Gastroesophageal sphincter (tissue), 4 donors: ENCODE measurements at regions not wholly inside any gene's neighbourhood (a gene's known extent, or its start where the extent isn't known, plus 50 kb on each side); places are given as distances from the start of the nearest gene placed in this dataset.

Experiments
- ATAC-seq: fragments of 150-250 bp; one replicate; pipeline ENCODE4 v1.9.1; 2016; ENCODE audit warnings: mild to moderate bottlenecking, moderate library complexity
- H3K27ac ChIP-seq, 4 donors: fragments of 200-600 bp; sonication (generic) in 3 of 4; 1 replicate in 3 of 4; 2 replicates in 1 of 4; pipeline ENCODE4 v1.5.1; 2016 to 2019
- H3K27me3 ChIP-seq: fragments of 200-600 bp; sonication (generic); one replicate; pipeline ENCODE4 v1.5.1; 2019
- H3K36me3 ChIP-seq, 2 donors: fragments of 200-600 bp; sonication (generic); one replicate each; pipeline ENCODE4 v1.5.1; 2019; ENCODE audit warnings: control low read depth in 1 of 2
- H3K4me1 ChIP-seq, 3 donors: fragments of 200-600 bp; sonication (generic); 1 replicate in 2 of 3; 2 replicates in 1 of 3; pipeline ENCODE4 v1.5.1; 2016 to 2019; ENCODE audit warnings: control low read depth in 2 of 3
- H3K4me3 ChIP-seq, 2 donors: fragments of 200-600 bp; sonication (generic); one replicate each; pipeline ENCODE4 v1.5.1; 2019; ENCODE audit warnings: mild to moderate bottlenecking in 1 of 2, moderate library complexity in 1 of 2
- H3K9me3 ChIP-seq, 3 donors: fragments of 200-600 bp; sonication (generic); one replicate each; pipeline ENCODE4 v1.5.1; 2017 to 2019; ENCODE audit warnings: control low read depth in 2 of 3
- EP300 ChIP-seq: sonication (generic); formaldehyde crosslinking; IDR thresholded peaks from one replicate; pipeline ENCODE4 v1.6.1; 2017; ENCODE audit warnings: antibody characterized with exemption, mild to moderate bottlenecking
- POLR2A ChIP-seq, 2 donors: fragments of 450-650 bp; IDR thresholded peaks; one replicate each; pipeline ENCODE4 v1.6.1; 2017; ENCODE audit warnings: antibody characterized with exemption in 2 of 2, mild to moderate bottlenecking in 2 of 2, moderate library complexity in 1 of 2
- POLR2AphosphoS5 ChIP-seq: sonication (generic); formaldehyde crosslinking; IDR thresholded peaks from one replicate; pipeline ENCODE4 v1.6.1; 2017; ENCODE audit warnings: antibody characterized with exemption
- WGBS, 2 donors: methylation state at CpG; one replicate each; pipeline ENCODE4 v1.1.5; 2018; ENCODE audit warnings: low coverage in 1 of 2; 5-methylcytosine and 5-hydroxymethylcytosine counted together
- TF ChIP-seq, protein P1 (sequence below), 4 experiments: fragments of 200-600 bp in 2 of 4; fragments of 450-650 bp in 2 of 4; sonication (generic) in 1 of 4; IDR thresholded peaks; one replicate each; pipeline ENCODE4 v1.5.1; 2017 to 2019; ENCODE audit warnings: antibody characterized with exemption in 4 of 4, mild to moderate bottlenecking in 2 of 4, moderate library complexity in 2 of 4

GRCh38 chr2:81645745-81646301, 1341.3 kb upstream of the LRRTM1 start:
- ATAC-seq: no peak
- Histone ChIP-seq H3K9me3 (no peaks in the 10 kb centered on the region), H3K4me1 (no peaks in the 10 kb centered on the region), H3K27ac (no peak overlapping the region), H3K27me3 (no peaks in the 10 kb centered on the region), H3K36me3 (no peaks in the 10 kb centered on the region), H3K4me3 (no peak overlapping the region)
- TF ChIP-seq, protein P1, sequence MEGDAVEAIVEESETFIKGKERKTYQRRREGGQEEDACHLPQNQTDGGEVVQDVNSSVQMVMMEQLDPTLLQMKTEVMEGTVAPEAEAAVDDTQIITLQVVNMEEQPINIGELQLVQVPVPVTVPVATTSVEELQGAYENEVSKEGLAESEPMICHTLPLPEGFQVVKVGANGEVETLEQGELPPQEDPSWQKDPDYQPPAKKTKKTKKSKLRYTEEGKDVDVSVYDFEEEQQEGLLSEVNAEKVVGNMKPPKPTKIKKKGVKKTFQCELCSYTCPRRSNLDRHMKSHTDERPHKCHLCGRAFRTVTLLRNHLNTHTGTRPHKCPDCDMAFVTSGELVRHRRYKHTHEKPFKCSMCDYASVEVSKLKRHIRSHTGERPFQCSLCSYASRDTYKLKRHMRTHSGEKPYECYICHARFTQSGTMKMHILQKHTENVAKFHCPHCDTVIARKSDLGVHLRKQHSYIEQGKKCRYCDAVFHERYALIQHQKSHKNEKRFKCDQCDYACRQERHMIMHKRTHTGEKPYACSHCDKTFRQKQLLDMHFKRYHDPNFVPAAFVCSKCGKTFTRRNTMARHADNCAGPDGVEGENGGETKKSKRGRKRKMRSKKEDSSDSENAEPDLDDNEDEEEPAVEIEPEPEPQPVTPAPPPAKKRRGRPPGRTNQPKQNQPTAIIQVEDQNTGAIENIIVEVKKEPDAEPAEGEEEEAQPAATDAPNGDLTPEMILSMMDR (IDR thresholded peaks at IDR 0.05): no peak
- TF ChIP-seq POLR2AphosphoS5 (no peak), POLR2A (IDR thresholded peaks at IDR 0.05) (no peak), EP300 (no peak)
- 43 to 81% methylated on average over 1 to 2 of the region's 2 CpGs for WGBS, 2 donors

- no peaks in the 10 kb centered on the region for H3K9me3 ChIP-seq
- TF ChIP-seq, protein P1 (IDR thresholded peaks at IDR 0.05): no peak
- TF ChIP-seq POLR2AphosphoS5: no peak
- TF ChIP-seq POLR2A (IDR thresholded peaks at IDR 0.05): no peak
- TF ChIP-seq EP300: no peak
- no peak overlapping the region for H3K4me3 ChIP-seq
- no peak overlapping the region for H3K27ac ChIP-seq
- H3K27me3 ChIP-seq: no peaks in the 10 kb centered on the region
- no peak for ATAC-seq
- no peaks in the 10 kb centered on the region for H3K4me1 ChIP-seq
- WGBS, 2 donors: 43 to 60% methylated on average over 1 of the region's 1 CpG
- no peaks in the 10 kb centered on the region for H3K36me3 ChIP-seq
Observed at GRCh38 chr2:81644189-81644588, 1339.6 kb upstream of the LRRTM1 start.

- no peaks in the 10 kb centered on the region for H3K9me3 ChIP-seq
- no peak overlapping the region for H3K27ac ChIP-seq
- H3K27me3 ChIP-seq: no peaks in the 10 kb centered on the region
- H3K36me3 ChIP-seq: no peaks in the 10 kb centered on the region
- no peak for ATAC-seq
- WGBS, 2 donors: 77 to 88% methylated on average over 2 of the region's 2 CpGs
- no peaks in the 10 kb centered on the region for H3K4me1 ChIP-seq
- TF ChIP-seq POLR2A (IDR thresholded peaks at IDR 0.05): no peak
- no peak for TF ChIP-seq POLR2AphosphoS5
- TF ChIP-seq EP300: no peak
- TF ChIP-seq, protein P1 (IDR thresholded peaks at IDR 0.05): no peak
- no peak overlapping the region for H3K4me3 ChIP-seq
Observed at GRCh38 chr2:81624825-81625224, 1320.3 kb upstream of the LRRTM1 start.

DNA sequence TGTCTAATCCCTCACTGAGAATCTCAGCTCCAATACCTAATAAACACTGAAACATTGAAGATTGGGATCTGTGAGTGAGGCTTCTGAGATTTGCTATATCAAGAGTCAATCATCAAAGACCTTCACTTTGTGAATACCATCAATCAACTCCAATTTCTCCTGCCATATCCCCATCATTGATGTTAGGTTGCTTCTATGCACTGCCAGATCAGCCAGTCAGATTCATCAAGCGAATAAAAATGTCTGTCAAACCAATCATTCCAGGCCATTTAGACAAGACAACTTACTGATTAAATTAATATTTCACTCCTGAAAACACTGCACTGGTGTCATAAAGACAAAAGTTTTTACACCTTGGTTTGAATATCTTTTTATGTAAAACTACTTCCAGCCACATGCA, 1295.5 kb upstream of the LRRTM1 start:
- Histone ChIP-seq H3K27me3 (no peaks in the 10 kb centered on the region), H3K9me3 (no peaks in the 10 kb centered on the region), H3K27ac (no peak overlapping the region), H3K36me3 (no peaks in the 10 kb centered on the region), H3K4me1 (no peaks in the 10 kb centered on the region), H3K4me3 (no peak overlapping the region)
- TF ChIP-seq POLR2AphosphoS5 (no peak), POLR2A (IDR thresholded peaks at IDR 0.05) (no peak), EP300 (no peak)
- TF ChIP-seq, protein P1 (IDR thresholded peaks at IDR 0.05): no peak
- 84 to 100% methylated on average over 1 of the region's 1 CpG for WGBS, 2 donors
- ATAC-seq: no peak

DNA sequence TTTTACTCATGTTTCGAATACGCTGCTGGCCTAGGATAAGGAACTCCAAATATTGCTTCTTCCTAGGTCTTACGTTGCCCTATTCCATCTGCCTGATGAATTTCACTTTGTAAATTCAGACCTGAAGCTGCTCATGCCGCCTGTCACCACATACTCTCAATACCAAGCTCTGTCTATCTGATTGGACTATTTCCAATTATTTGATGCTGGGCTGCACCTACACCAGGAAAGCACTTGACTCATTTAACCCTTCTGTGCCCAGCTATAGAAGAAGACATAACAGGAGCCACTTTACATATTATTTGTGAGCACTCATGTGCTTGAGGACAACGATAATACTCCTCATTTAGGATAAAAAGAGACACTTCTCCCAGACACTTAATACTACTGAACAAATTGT, 1293.9 kb upstream of the LRRTM1 start:
- Histone ChIP-seq H3K4me3 (no peak overlapping the region), H3K27ac (no peak overlapping the region), H3K4me1 (no peaks in the 10 kb centered on the region), H3K36me3 (no peaks in the 10 kb centered on the region), H3K9me3 (no peaks in the 10 kb centered on the region), H3K27me3 (no peaks in the 10 kb centered on the region)
- no peak for ATAC-seq
- TF ChIP-seq, protein P1 (IDR thresholded peaks at IDR 0.05): no peak
- TF ChIP-seq EP300 (no peak), POLR2AphosphoS5 (no peak), POLR2A (IDR thresholded peaks at IDR 0.05) (no peak)
- WGBS, 2 donors: 69 to 90% methylated on average over 5 of the region's 5 CpGs
